OCI-LY3 (cell line): ENCODE measurements at regions not wholly inside any gene's neighbourhood (a gene's known extent, or its start where the extent isn't known, plus 50 kb on each side); places are given as distances from the start of the nearest gene placed in this dataset.

Source experiments
- H2AFZ ChIP-seq: fragments of 200-600, 300-600 bp; shearing (Covaris generic); 2 replicates; pipeline ENCODE4 v1.6.0; 2014; ENCODE audit warnings: antibody characterized with exemption, low read depth, low read length
- H3K27ac ChIP-seq: fragments of 200-600, 300-600 bp; sonication (generic); 2 replicates; pipeline ENCODE4 v1.5.1; 2014; ENCODE audit warnings: mild to moderate bottlenecking, low read length, moderate library complexity, mixed read lengths
- H3K27me3 ChIP-seq: fragments of 200-600, 300-600 bp; sonication (generic); 2 replicates; pipeline ENCODE4 v1.6.1; 2014; ENCODE audit warnings: low read depth, low read length, mixed read lengths
- H3K36me3 ChIP-seq: fragments of 200-600, 300-600 bp; sonication (generic); replicated peaks from 2 replicates; pipeline ENCODE3; 2014; ENCODE audit warnings: low read depth, low read length, mixed read lengths
- H3K4me1 ChIP-seq: fragments of 300-600, 200-600 bp; sonication (generic); 2 replicates; pipeline ENCODE4 v1.6.1; 2014; ENCODE audit warnings: low read length, mixed read lengths
- H3K4me2 ChIP-seq: fragments of 200-600, 300-600 bp; sonication (generic); 2 replicates; pipeline ENCODE4 v1.6.1; 2014; ENCODE audit warnings: low read length, mixed read lengths
- H3K4me3 ChIP-seq: fragments of 300-600, 200-600 bp; sonication (generic); 2 replicates; pipeline ENCODE4 v1.5.1; 2014; ENCODE audit warnings: antibody characterized with exemption, mild to moderate bottlenecking, low read length, moderate library complexity
- H3K79me2 ChIP-seq: fragments of 300-600, 200-600 bp; shearing (Covaris generic); 2 replicates; pipeline ENCODE4 v1.6.1; 2014; ENCODE audit warnings: mild to moderate bottlenecking, low read length, mixed read lengths
- H3K9ac ChIP-seq: fragments of 300-600, 200-600 bp; shearing (Covaris generic); 2 replicates; pipeline ENCODE4 v1.6.0; 2014; ENCODE audit warnings: mild to moderate bottlenecking, low read length, moderate library complexity
- H3K9me3 ChIP-seq: fragments of 200-600, 300-600 bp; shearing (Covaris generic); 2 replicates; pipeline ENCODE4 v1.6.1; 2014; ENCODE audit warnings: low read length, mixed read lengths; ENCODE audit not compliant: insufficient read depth
- H4K20me1 ChIP-seq: fragments of 200-600, 300-600 bp; sonication (generic); 2 replicates; pipeline ENCODE4 v1.6.1; 2016; ENCODE audit warnings: low read length, mixed read lengths; ENCODE audit not compliant: insufficient read depth
- EZH2phosphoT487 ChIP-seq: fragments of 200-600 bp; shearing (Covaris generic); IDR thresholded peaks from 2 replicates; pipeline ENCODE4 v1.6.1; 2018; ENCODE audit warnings: antibody characterized with exemption, mixed run types, low read depth
- TF ChIP-seq, protein P1 (sequence below): fragments of 200-600, 300-600 bp; sonication (generic); IDR thresholded peaks from 2 replicates; pipeline ENCODE4 v1.5.1; 2014; ENCODE audit warnings: antibody characterized with exemption, low read length, low read depth

DNA sequence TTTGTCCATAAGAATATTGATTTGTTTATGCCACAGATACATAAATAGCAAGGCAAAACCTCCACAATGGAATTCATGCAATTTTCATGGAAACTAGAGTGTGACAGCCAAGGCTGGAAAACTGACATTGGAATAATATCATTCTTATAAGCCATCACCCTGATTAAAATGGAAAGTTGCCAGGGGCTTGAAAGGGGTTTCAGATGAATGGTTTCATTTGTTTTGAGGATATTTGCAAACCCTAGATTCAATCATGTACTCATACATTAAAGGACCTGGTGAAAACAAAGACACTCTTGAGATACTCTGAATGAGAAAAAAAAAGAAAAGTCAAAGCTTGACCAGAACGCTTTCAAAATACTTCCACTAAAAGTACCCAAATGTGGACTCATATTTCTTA lies 205.7 kb downstream of the DIO2 start:
- no peak overlapping the region for H3K9ac ChIP-seq
- TF ChIP-seq, protein P1, sequence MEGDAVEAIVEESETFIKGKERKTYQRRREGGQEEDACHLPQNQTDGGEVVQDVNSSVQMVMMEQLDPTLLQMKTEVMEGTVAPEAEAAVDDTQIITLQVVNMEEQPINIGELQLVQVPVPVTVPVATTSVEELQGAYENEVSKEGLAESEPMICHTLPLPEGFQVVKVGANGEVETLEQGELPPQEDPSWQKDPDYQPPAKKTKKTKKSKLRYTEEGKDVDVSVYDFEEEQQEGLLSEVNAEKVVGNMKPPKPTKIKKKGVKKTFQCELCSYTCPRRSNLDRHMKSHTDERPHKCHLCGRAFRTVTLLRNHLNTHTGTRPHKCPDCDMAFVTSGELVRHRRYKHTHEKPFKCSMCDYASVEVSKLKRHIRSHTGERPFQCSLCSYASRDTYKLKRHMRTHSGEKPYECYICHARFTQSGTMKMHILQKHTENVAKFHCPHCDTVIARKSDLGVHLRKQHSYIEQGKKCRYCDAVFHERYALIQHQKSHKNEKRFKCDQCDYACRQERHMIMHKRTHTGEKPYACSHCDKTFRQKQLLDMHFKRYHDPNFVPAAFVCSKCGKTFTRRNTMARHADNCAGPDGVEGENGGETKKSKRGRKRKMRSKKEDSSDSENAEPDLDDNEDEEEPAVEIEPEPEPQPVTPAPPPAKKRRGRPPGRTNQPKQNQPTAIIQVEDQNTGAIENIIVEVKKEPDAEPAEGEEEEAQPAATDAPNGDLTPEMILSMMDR = no peak
- TF ChIP-seq EZH2phosphoT487 = no peak
- H4K20me1 ChIP-seq = no peaks in the 10 kb centered on the region
- H3K79me2 ChIP-seq = no peaks in the 10 kb centered on the region
- H2AFZ ChIP-seq = no peak overlapping the region
- H3K27me3 ChIP-seq = no peaks in the 10 kb centered on the region
- no peaks in the 10 kb centered on the region for H3K9me3 ChIP-seq
- no peak overlapping the region for H3K4me3 ChIP-seq
- H3K4me2 ChIP-seq = no peak overlapping the region
- H3K4me1 ChIP-seq = no peaks in the 10 kb centered on the region
- no peaks in the 10 kb centered on the region for H3K36me3 ChIP-seq
- H3K27ac ChIP-seq = no peak overlapping the region

DNA sequence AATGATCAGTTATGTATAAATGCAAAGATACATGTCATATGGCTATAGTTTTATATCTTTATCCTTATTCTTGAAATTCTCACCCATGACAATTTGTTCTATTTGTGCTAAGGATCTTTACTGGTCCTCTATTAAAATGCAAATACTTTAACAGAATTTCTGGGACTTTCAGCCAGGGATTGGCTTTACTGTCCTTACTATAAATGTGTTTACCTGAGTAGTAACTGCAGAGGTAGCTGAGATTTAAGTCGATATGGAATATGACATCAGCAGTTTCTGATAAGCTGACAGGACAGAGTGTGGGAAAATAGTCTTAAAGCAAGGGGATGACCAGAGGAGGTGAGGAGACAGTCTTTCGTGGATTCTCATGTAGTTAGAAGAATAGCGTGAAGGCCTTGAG lies 206.4 kb downstream of the DIO2 start:
- no peak overlapping the region for H3K4me2 ChIP-seq
- no peaks in the 10 kb centered on the region for H3K4me1 ChIP-seq
- no peak overlapping the region for H3K27ac ChIP-seq
- no peak overlapping the region for H3K9ac ChIP-seq
- TF ChIP-seq, protein P1 = no peak
- TF ChIP-seq EZH2phosphoT487 = no peak
- H3K27me3 ChIP-seq = no peaks in the 10 kb centered on the region
- no peak overlapping the region for H2AFZ ChIP-seq
- no peaks in the 10 kb centered on the region for H4K20me1 ChIP-seq
- H3K4me3 ChIP-seq = no peak overlapping the region
- H3K79me2 ChIP-seq = no peaks in the 10 kb centered on the region
- H3K36me3 ChIP-seq = no peaks in the 10 kb centered on the region
- no peaks in the 10 kb centered on the region for H3K9me3 ChIP-seq

DNA sequence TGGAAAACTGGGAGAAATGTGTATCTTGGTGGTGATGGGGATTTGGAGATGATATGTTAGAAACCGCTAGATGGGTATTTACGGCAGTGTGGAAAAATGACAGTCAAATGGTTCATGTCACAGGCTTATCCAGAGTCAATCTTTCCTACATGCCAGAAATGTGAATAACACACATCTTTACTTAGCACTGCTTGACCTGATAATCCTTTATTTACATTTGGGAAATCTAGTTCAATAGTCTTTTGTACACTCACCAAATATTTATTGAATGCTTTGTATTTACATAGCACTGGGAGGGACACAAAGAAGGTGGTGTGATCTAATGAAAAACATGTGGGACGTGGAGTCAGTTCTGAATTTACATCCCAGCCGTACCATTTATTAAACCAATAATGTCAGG lies 208.2 kb downstream of the DIO2 start:
- Histone ChIP-seq H2AFZ (no peak overlapping the region), H3K4me3 (no peak overlapping the region), H4K20me1 (no peaks in the 10 kb centered on the region), H3K4me1 (no peaks in the 10 kb centered on the region), H3K4me2 (no peak overlapping the region), H3K27me3 (no peaks in the 10 kb centered on the region), H3K9ac (no peak overlapping the region), H3K9me3 (no peaks in the 10 kb centered on the region), H3K36me3 (no peaks in the 10 kb centered on the region), H3K79me2 (no peaks in the 10 kb centered on the region), H3K27ac (no peak overlapping the region)
- no peak for TF ChIP-seq EZH2phosphoT487
- TF ChIP-seq, protein P1 = no peak

DNA sequence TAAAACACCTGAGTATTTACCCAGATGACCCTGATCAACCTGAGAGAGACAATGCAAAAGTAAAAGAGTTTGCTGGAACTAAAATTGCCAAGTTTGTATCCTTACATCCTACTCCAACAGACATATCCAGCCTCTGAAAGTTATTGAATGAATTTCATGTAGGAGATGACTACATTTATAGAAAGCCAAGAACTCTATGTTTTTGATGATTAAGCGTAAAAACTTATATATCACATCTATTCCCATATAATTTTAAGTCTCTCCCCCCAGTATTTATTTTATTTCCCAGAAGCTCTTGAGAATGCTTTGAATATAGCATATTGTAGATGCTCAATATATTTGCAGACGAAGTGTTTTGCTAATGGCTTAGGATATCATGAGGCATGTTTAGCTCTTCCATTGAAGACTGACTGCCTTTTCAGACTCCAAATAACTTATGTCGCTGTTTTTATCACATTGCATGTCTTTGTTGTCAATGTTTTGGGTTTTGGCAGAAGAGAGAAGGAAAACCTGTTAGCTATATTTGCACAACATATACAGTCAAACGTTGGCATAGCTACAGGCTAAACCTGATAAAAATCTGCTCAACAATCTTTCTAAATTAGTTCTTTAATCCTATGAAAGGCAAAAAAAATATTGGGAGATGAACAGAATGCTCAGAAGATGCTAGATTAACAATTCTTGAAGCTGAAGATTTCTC lies 213.6 kb downstream of the DIO2 start:
- no peaks in the 10 kb centered on the region for H4K20me1 ChIP-seq
- no peak overlapping the region for H2AFZ ChIP-seq
- H3K4me1 ChIP-seq = no peaks in the 10 kb centered on the region
- no peak overlapping the region for H3K27ac ChIP-seq
- H3K27me3 ChIP-seq = no peaks in the 10 kb centered on the region
- no peak overlapping the region for H3K4me2 ChIP-seq
- no peak overlapping the region for H3K9ac ChIP-seq
- TF ChIP-seq, protein P1 = no peak
- no peak for TF ChIP-seq EZH2phosphoT487
- no peaks in the 10 kb centered on the region for H3K79me2 ChIP-seq
- no peaks in the 10 kb centered on the region for H3K36me3 ChIP-seq
- H3K4me3 ChIP-seq = no peak overlapping the region
- H3K9me3 ChIP-seq = no peaks in the 10 kb centered on the region
